ENCODE measurements at regions not wholly inside any gene's neighbourhood (a gene's known extent, or its start where the extent isn't known, plus 50 kb on each side); places are given as distances from the start of the nearest gene placed in this dataset.

DNA sequence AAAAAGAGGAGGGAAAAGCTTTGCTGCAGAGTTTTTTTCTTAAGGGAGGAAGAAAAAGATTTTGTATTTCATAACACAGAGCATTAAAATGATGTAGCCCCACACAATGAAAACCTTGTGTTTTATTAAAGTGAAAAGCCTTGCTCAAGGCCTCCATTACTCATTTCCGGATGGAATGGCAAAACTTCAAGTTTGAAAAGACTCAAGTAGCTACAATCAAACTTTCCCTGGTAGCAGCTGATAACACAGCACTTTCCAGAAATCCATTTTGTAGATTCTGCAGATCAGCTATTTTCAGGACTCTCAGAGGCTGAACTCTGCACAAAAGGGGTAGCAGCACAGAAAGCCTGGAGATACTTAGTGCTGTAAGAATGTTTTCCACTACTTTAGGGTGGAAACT is 374.8 kb downstream of the NFIB start:
- TF ChIP-seq SPI1 (IDR thresholded peaks at IDR 0.05; ENCODE audit: borderline replicate concordance, low read depth) = no peak
- TF ChIP-seq, protein P1, sequence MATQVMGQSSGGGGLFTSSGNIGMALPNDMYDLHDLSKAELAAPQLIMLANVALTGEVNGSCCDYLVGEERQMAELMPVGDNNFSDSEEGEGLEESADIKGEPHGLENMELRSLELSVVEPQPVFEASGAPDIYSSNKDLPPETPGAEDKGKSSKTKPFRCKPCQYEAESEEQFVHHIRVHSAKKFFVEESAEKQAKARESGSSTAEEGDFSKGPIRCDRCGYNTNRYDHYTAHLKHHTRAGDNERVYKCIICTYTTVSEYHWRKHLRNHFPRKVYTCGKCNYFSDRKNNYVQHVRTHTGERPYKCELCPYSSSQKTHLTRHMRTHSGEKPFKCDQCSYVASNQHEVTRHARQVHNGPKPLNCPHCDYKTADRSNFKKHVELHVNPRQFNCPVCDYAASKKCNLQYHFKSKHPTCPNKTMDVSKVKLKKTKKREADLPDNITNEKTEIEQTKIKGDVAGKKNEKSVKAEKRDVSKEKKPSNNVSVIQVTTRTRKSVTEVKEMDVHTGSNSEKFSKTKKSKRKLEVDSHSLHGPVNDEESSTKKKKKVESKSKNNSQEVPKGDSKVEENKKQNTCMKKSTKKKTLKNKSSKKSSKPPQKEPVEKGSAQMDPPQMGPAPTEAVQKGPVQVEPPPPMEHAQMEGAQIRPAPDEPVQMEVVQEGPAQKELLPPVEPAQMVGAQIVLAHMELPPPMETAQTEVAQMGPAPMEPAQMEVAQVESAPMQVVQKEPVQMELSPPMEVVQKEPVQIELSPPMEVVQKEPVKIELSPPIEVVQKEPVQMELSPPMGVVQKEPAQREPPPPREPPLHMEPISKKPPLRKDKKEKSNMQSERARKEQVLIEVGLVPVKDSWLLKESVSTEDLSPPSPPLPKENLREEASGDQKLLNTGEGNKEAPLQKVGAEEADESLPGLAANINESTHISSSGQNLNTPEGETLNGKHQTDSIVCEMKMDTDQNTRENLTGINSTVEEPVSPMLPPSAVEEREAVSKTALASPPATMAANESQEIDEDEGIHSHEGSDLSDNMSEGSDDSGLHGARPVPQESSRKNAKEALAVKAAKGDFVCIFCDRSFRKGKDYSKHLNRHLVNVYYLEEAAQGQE (IDR thresholded peaks at IDR 0.05; ENCODE audit: insufficient replicate concordance, low read depth) = no peak
- TF ChIP-seq, protein P2, sequence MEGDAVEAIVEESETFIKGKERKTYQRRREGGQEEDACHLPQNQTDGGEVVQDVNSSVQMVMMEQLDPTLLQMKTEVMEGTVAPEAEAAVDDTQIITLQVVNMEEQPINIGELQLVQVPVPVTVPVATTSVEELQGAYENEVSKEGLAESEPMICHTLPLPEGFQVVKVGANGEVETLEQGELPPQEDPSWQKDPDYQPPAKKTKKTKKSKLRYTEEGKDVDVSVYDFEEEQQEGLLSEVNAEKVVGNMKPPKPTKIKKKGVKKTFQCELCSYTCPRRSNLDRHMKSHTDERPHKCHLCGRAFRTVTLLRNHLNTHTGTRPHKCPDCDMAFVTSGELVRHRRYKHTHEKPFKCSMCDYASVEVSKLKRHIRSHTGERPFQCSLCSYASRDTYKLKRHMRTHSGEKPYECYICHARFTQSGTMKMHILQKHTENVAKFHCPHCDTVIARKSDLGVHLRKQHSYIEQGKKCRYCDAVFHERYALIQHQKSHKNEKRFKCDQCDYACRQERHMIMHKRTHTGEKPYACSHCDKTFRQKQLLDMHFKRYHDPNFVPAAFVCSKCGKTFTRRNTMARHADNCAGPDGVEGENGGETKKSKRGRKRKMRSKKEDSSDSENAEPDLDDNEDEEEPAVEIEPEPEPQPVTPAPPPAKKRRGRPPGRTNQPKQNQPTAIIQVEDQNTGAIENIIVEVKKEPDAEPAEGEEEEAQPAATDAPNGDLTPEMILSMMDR (IDR thresholded peaks at IDR 0.05; ENCODE audit: insufficient read depth, low read length) = no peak
